Fibroblast of skin of left quadriceps (primary cell): ENCODE measurements at regions not wholly inside any gene's neighbourhood (a gene's known extent, or its start where the extent isn't known, plus 50 kb on each side); places are given as distances from the start of the nearest gene placed in this dataset.
"Not testable (repeated sequence)": the region's sequence is repeated elsewhere in the genome, so short reads cannot be mapped to it uniquely, and the experiment has no call there.

ENCODE experiments used
- DNase-seq, 2 experiments: peaks; one replicate each; pipeline ENCODE4 v3.0.0-alpha.2; 2013; ENCODE audit warnings: low read depth in 2 of 2

DNA sequence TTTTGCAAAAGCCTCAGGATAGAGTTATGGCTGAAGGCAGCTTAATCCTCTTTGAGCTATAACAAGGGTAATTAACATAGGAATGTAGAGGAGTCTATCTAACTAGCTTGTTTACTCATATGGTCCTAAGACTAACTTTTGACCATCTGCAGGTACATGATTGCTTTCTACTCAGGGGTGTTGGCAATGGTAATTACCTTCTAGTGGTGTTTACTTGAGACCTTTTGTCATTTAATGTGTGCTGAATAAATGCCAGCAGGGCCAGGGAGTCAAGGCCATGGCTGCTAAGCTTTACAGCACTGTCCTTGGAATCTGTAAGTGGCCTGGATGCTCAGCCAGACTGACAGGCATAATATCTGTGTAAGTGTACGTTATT, 1325.0 kb downstream of the XPNPEP1 start:
- no peak for DNase-seq

DNA sequence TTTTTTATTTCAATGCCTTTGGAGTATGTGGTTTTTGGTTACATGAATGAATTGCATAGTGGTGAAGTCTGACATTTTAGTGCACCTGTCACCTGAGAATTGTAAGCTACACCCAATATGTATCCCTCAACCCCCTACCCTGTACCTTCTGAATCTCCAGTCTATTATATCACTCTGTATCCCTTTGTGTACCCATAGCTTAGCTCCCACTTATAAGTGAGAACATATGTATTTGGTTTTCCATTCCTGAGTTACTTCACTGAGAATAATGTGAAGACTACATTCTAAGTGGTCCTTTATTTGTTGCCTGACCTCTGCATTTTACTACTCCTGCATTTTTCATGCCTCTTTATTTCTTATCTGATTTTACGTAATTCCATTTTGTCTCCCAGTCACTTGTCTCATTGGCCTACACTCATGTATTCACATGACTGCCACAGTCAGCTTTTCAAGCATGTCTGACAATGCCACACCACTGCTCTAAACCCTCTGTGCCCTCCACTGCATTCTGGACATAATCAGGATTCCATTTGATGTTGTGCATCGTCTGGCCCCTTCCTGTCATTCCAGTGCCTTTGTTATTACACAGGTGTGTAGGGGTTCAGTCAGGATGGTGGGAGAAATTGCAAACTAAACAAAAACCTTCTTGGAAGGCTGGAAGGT, 1325.5 kb downstream of the XPNPEP1 start:
- DNase-seq, result no peak

GRCh38 chr10:108597031-108597430, 1326.3 kb downstream of the XPNPEP1 start:
- no peak for DNase-seq

DNA sequence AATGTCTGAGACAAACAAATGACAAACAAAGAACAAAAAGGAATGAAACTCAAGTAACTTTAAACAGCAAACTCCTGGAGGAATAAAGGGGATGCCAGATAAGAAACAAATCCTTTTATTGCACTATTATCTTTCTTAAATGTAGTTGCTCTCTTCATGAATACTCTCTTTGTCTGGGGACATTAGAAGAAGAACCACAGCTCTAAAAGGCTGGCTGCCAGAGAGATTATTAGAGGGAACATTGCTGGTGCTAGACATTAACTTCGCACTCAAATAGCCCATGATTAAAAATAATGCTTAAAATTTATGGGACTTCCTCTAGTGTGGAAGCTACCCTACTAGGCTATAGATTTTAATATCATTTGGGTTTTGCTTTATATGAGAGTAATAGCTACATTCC, 1330.4 kb downstream of the XPNPEP1 start:
- no peak for DNase-seq

DNA sequence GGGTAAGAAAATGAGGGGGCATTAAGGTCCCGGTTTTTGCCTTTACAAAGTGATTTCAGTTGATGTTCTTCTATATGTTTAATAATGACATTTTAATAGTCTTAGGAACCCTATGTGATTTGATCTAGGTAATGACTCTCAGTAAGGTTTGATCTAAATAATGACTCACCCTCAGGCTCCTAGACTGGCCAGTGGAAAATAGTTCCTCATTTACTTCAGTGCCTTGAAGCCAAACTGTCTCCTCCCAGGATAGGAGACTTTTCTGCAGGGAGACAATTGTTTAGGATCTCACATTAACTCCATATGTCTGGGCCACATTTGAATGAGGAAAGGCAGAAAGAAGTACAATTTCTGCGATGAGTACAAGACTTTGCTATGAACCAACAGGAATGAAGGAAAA, 1331.9 kb downstream of the XPNPEP1 start:
- no peak for DNase-seq

DNA sequence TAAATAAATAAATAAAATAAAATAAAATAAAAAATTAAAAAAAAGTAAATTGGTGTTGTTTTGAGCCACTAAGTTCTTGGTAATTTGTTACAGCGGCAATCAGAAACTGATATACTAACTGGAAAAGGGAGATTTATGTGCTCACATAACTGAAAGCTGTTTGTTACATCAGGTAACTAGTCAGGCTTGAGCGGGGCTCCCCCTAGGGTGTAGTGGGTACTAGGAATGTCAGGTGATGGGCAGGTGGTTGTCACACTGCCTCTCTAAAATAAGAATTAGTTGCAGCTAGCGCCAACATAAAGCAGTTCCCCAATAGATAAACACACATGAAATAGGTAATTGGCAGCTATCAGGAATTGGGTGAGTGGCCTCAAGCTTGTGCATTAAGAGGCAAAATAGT, 1336.9 kb downstream of the XPNPEP1 start:
- no peak for DNase-seq

DNA sequence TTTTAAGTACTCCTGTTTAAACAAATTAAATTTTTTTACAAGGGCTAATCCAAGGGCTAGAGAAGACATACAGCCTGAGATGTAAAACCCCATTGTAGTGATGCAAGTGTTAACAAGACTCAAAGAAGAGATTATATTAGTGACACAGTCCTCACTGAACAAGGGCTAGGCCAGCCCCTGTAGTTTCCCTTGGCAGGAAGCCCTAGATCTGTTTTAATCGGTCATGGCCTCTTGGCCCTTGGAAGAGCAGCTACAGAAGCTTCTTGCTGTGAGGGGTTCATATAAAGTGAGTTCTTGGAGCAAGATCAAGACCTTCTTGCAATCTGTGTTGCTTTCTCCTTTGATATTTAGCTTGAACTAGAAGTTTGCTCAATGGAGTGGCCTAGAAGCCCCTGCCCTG, 1339.4 kb downstream of the XPNPEP1 start:
- no peak for DNase-seq

- DNase-seq, result no peak
Observed at GRCh38 chr10:108582888-108583287, 1340.4 kb downstream of the XPNPEP1 start.

DNA sequence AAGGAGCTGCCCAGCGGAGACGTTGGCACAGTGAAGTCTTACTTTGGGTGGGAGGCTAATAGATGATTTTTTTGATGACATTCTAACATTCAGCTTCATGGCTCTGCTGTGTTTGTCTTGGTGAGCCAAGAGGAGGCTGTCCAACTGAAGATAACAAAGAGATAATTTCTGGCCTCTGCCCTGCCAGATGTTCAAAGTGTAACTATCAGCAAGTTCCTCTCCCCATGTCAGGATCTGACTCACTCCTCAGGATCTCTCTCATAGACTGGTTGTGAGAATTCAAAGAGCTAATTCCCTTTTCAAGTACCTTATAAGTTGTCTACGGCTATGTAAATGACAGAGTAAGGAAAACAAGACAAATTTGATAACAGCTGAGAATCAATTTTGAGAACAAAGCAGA, 1340.9 kb downstream of the XPNPEP1 start:
- DNase-seq, result no peak

GRCh38 chr10:108578258-108578657, 1345.1 kb downstream of the XPNPEP1 start:
- DNase-seq, result no peak

DNA sequence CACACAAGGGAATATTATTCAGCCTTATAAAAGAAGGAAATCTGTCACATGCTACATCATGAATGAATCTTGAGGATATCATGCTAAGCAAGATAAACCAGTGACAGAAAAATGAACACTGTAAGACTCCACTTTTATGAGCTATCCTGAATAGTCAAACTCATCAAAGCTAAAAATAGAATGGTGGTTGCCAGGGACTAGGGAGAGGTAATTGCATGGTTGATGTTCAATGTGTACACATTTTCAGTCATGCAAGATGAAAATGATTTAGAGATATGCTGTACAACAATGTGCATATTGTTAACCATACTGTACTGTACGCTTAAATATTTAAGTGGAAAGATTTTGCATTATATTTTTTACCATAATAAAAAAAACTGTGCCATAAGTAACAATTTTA, 1349.1 kb downstream of the XPNPEP1 start:
- no peak for DNase-seq

DNA sequence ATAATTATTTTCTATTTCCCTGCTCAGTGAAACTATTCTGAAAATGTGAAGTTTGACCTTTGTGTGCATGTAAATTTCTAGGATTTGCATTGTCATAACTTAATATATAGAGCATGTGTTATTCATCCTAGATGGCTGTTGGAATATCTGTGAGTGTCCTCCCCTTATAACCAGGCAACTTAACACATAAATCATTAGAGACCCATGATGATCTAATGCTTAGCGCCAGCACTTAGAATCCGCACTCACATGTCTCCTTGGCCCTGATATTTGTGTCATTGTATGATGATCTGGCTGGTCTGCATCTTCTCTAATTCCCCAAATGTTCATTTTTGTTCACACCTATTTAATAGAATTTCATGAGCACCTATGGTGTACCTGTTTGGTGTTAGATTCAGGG, 1354.5 kb downstream of the XPNPEP1 start:
- DNase-seq, result no peak

DNA sequence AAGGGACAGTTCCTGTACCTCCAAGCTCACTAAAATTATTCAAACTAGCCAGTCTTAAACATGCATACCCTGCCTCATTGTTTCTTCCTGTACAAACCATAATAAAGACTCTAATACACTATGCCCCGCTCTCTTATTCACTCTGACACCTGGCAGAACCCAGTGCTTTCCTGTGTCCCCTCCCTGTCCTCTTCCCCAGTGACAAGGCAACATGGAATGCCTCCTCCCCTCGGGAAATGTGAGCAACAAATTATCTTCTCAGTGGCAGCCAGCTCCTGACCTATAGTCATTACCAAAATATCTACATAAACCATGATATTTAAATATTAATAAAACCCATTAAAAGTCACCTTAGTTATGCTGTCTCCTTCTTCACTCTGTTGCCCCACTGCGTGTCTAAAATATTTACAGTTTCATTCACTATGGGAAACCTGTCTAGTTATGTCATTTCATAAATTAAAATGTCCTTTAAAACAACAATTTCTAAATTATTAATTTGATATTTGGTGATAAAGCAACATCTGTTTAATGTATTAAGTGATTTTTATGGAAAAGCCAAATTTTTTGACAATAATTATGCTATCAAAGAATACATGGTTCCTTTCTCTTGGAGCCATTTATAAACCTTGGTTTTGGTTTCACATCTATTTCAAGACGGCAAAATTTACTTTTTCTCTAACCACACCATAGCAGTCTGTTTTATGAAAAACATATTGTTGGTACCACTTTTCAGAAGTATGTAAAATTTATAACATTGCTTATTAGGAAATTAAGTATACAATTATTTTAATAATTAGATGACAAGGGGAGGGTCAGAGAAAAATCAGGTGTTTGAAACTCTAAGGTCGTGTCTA, 1355.2 kb downstream of the XPNPEP1 start:
- no peak for DNase-seq

GRCh38 chr10:108566316-108567107, 1356.8 kb downstream of the XPNPEP1 start:
- no peak for DNase-seq

- no peak for DNase-seq
Observed at GRCh38 chr10:108562105-108562504, 1361.2 kb downstream of the XPNPEP1 start.

- peak; percentile 24 to 28 for DNase-seq
Observed at GRCh38 chr10:108561649-108562048, 1361.7 kb downstream of the XPNPEP1 start.

GRCh38 chr10:108560488-108560887, 1362.8 kb downstream of the XPNPEP1 start:
- DNase-seq, result no peak

DNA sequence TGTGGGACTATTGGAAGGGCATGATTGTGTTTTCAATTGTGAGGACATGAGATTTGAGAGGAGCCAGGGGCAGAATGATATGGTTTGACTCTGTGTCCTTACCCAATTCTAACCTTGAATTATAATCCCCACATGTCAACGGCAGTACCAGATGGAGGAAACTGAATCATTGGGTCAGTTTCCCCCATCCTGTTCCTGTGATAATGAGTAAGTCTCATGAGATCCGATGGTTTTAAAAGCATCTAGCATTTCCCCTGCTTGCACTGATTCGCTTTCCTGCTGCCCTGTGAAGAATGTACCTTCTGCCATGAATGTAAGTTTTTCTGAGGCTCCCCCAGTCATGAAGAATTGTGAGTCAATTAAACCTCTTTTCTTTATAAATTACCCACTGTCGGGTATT, 1367.1 kb downstream of the XPNPEP1 start:
- DNase-seq, result peak; percentile 16 to 21

DNA sequence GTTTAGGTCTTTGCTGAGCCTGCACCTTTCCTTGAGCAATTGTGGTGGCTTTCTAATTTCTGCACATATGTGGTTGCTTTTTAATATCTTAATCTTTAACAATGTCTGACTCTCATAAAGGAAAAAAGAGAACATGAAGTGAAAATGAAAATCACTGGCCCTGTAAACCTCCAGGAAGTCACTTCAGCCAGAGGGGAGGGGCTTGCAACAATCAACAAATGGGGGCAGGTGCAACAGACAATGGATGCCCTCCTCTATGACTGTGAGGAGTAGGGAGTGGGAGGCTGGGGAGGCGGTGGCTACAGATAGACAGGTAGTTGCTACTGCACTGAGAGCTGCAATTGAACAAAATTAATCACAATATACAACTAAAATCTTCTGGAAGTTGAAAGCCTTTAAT, 1377.4 kb downstream of the XPNPEP1 start:
- DNase-seq, result no peak

- peak; percentile 13 to 16 for DNase-seq
Observed at GRCh38 chr10:108544500-108545120, 1378.7 kb downstream of the XPNPEP1 start.

GRCh38 chr10:108533551-108533950, 1369.0 kb upstream of the SORCS1 start:
- not testable (repeated sequence) for DNase-seq
